GM21576 (cell line): ENCODE measurements at regions not wholly inside any gene's neighbourhood (a gene's known extent, or its start where the extent isn't known, plus 50 kb on each side); places are given as distances from the start of the nearest gene placed in this dataset.
"Not testable (repeated sequence)": the region's sequence is repeated elsewhere in the genome, so short reads cannot be mapped to it uniquely, and the experiment has no call there.

ENCODE experiments used
- ATAC-seq: cut with Tn5 transposase; IDR thresholded peaks from one replicate; pipeline ENCODE4 v1.9.1; 2021; ENCODE audit warnings: mild to moderate bottlenecking, moderate library complexity; ENCODE audit not compliant: unreplicated experiment

- ATAC-seq = no peak
Observed at GRCh38 chr4:27620886-27621285, 760.2 kb downstream of the STIM2 start.

DNA sequence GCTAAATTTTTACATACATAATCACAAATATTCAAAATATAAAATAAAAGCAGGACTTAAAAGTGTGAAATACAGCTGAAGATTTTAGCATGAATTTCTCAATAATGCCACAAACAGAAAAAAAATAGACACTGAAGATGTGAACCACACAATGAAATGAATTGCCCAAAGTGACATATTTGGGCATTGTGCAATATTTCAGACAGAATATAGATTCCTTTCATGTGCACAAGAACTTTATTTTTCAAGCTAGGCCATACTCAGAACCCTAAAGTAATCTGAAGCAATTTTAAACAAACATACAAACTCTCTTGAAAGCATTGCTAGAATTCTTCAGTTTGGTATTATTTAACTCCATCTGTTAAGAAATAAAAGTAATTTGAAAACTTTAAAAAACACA, 764.1 kb downstream of the STIM2 start:
- ATAC-seq = no peak

GRCh38 chr4:27628609-27629008, 768.0 kb downstream of the STIM2 start:
- ATAC-seq = no peak

- no peak for ATAC-seq
Observed at GRCh38 chr4:27629532-27630225, 769.0 kb downstream of the STIM2 start.

DNA sequence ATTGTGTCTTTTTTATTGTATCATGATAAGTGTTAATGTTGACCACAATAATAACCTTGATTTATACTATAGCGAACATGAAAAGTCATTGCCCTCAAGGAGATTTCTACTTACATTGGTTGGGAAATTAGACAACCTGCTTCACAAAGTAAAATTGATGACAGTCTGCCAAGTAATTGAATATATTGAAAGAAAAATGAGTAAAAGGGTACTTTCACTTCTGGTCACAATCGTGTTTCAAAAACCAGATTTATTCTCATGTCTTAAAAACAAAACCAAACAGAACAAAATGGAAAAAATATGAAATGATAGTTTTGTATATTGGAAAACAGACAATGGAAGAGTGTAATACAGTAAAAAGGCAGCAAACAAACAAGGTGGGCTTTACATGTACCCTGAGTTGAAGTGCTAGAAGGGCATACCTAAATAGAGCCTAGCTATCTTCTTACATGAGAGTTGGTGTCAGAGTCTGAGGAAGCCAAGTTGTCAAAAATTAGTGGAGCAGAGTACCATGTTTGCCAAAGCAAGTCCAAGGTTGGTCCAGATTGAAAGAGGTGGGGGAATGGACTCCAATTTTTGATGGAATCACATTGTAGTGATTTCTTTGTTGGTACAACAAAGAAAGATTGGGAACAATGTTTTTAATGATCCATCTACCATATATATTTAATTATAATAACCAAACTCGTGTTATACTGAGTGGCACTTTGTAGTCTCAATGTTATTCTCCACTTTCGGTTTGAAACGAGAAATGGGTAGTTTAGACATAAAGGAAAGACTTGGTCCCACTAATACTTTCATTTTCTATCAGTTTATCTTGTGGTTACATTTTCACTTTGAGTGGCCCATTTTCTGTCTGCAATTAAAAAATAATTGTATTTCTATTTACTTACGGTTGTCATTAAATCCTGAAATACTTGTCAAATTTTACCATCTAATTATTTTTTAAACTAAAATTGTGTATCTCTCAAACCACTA, 775.6 kb downstream of the STIM2 start:
- ATAC-seq = peak; percentile 87

- ATAC-seq = no peak
Observed at GRCh38 chr4:27638163-27638915, 777.7 kb downstream of the STIM2 start.

DNA sequence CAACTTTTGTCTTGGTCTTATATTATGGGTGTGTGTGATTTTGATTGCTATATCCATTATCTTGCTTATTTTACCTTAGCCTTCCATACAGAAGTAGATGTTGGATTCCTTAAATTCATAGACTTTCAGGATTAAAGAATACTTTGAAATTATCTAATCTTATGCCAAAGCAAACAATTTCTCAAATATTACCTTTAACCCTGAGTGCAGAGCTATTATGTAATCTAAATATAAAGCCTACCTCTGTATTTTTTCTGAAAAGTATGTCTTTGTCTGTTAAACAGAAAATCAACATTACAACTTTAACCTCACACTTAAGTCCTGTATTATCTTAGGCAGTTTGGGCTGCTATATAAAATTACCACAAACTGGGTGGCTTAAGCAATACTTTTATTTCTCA, 782.5 kb downstream of the STIM2 start:
- ATAC-seq = no peak

DNA sequence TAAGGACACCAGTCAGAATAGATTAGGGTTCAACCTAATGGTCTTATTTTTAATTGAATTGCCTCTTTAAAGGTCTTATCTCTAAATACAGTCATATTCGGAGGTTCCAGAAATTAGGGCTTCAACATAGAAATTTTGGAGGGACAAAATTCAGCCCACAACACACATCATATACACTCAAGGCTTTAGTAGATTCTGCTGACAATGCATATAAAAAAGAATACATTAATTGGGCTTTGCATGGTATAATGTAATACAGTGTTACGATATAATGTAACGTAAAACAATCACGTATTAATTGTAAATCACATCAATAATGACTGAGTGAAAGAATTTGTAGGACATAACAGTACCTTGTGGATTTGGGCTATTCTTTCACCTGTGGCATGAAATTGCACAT, 787.8 kb downstream of the STIM2 start:
- ATAC-seq = no peak

GRCh38 chr4:27662426-27662825, 801.8 kb downstream of the STIM2 start:
- ATAC-seq = no peak

DNA sequence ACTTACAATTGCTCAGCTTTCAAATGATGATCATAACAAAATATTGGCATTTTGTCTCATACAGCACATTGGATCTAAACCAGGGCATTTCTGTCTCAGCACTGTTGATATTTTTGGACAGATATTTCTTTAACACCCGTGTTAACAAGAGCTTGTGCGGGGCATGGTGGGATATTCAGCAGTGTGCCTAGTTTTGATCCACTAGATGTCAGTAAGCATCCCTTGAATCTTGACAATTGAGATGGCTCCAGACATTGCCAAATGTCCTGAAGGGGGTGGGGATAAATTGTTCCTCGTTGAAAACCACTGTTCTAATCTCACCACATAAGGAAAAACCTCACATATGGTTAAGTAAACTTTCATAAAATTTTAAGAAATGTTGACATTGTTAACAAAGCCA, 806.3 kb downstream of the STIM2 start:
- no peak for ATAC-seq

GRCh38 chr4:27668001-27668400, 807.4 kb downstream of the STIM2 start:
- ATAC-seq = no peak

DNA sequence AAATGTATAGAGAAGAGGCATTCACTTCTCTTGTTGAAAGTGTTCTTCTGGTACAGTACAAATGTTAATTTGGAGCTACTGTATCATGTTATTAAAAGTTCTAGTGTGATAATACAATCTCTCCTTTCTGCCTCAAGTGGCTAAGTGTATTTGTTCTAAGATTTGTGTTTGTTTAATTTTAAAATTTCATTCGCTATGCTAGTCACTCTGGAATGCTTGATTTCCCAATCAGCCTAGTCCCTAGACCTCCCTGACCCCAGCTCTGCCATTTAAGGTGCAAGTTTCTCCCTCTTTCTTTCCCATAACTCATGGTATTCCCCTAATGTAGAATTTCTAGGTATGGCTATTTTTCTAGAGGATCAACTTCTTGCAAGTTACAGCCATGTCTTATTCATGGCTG, 817.4 kb downstream of the STIM2 start:
- no peak for ATAC-seq

GRCh38 chr4:27684610-27685011, 824.0 kb downstream of the STIM2 start:
- ATAC-seq = peak; percentile 98

- ATAC-seq = no peak
Observed at GRCh38 chr4:27685091-27685490, 824.5 kb downstream of the STIM2 start.

DNA sequence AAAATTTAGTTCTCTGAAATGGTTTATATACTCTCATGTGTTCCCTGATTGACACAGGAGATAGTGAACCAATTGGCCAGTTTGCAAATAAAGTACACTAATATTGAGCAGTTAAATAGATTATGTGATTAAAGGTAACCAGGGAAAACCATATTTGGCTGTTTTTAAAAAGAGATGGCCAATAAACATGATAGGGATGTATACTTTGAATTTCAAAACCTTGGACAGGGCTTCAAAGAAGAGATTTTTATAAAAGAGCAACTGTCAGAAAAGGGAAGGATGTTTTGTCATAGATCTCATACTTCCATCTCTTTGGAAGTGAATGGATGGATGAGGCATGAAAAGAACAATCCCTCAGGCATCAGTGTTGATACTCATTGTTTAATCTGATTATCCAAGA, 825.3 kb downstream of the STIM2 start:
- ATAC-seq = no peak

DNA sequence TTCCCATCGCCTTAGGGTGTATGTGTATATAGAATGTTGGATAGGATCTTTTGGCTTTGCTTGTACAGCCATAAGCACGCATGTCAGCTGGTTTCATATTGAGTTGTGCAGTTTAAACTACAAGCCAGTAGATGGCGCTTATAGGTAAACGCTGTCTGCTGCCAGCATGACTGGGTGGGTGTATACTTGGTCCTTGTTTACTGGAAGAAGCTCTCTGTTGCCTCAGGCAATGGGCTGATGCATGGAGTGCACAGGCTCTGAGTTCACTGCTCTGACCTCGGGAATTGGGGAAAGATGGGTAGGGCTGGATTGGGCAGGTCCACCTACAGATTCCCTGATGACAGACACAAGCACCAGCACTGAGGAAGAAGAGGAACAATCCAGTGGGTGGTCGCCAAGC, 831.5 kb downstream of the STIM2 start:
- peak; percentile 95 for ATAC-seq

GRCh38 chr4:27692868-27693634, 832.4 kb downstream of the STIM2 start:
- no peak for ATAC-seq

DNA sequence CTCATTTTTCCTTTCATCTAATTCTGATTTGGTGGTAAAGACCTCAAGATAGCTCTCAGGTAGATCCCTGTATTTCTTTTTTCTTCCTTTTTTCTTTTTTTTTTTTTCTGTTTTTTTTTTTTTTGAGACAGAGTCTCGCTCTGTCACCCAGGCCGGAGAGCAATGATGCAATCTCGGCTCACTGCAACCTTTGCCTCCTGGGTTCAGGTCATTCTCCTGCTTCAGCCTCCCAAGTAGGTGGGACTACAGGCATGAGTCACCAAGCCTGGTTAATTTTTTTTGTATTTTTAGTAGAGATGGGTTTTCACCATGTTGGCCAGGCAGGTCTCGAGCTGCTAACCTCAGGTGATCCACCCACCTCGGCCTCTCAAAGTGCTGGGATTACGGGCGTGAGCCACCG, 835.6 kb downstream of the STIM2 start:
- ATAC-seq = not testable (repeated sequence)

DNA sequence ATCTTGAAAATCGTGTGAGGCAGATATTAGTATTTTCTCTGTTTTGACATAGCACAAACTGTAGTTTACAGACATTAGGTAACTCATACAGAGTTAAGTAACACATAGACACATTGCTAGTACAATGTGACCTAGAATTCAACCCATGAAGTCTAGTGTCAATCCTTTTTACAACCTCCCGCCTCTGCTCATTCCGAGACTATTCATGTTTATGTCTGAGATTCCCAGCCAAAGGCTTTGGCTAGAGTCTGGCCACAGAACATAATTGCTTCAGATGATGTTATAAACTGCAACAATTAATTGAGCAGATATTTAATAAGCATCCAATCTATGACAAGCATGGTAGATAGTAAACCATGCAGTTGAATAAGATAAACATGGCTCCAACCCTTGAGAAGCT, 841.0 kb downstream of the STIM2 start:
- ATAC-seq = no peak

- no peak for ATAC-seq
Observed at GRCh38 chr4:27702730-27703431, 842.2 kb downstream of the STIM2 start.
